ENCODE measurements at regions not wholly inside any gene's neighbourhood (a gene's known extent, or its start where the extent isn't known, plus 50 kb on each side); places are given as distances from the start of the nearest gene placed in this dataset.

GRCh38 chr18:60445341-60445740, 72.8 kb upstream of the MC4R start:
- ATAC-seq (no peak), FAIRE-seq (no peak)
- H3K9me3 ChIP-seq = no peaks in the 10 kb centered on the region

GRCh38 chr18:60446821-60447220, 74.2 kb upstream of the MC4R start:
- FAIRE-seq = no peak
- no peaks in the 10 kb centered on the region for H3K27me3 ChIP-seq
- no peak overlapping the region for H3K4me3 ChIP-seq
- no peak for DNase-seq
- no peak for ATAC-seq
- no peak for TF ChIP-seq CTCF (IDR thresholded peaks at IDR 0.05)
- H3K9me3 ChIP-seq = no peaks in the 10 kb centered on the region
- intact Hi-C loops (cut with DNase I) = no loop called here
- H3K4me1 ChIP-seq = no peaks in the 10 kb centered on the region
- H3K27ac ChIP-seq = no peak overlapping the region
- H3K36me3 ChIP-seq = no peaks in the 10 kb centered on the region
- 64 to 67% methylated on average over 5 of the region's 5 CpGs for WGBS, 2 donors

More at GRCh38 chr18:60445341-60445740, 72.8 kb upstream of the MC4R start:
- no peak overlapping the region for H3K27ac ChIP-seq
- no peaks in the 10 kb centered on the region for H3K4me1 ChIP-seq
- no peak for DNase-seq
- H3K4me3 ChIP-seq = no peak overlapping the region
- intact Hi-C loops (cut with DNase I) = no loop called here
- no peaks in the 10 kb centered on the region for H3K36me3 ChIP-seq
- no peak for TF ChIP-seq CTCF (IDR thresholded peaks at IDR 0.05)
- no peaks in the 10 kb centered on the region for H3K27me3 ChIP-seq

GRCh38 chr18:60448487-60449267, 76.1 kb upstream of the MC4R start:
- DNase-seq = no peak
- H3K36me3 ChIP-seq = no peaks in the 10 kb centered on the region
- no peak for ATAC-seq
- no peaks in the 10 kb centered on the region for H3K9me3 ChIP-seq
- H3K27ac ChIP-seq = no peak overlapping the region
- TF ChIP-seq CTCF (IDR thresholded peaks at IDR 0.05) = no peak
- no peaks in the 10 kb centered on the region for H3K4me1 ChIP-seq
- FAIRE-seq = no peak
- no peak overlapping the region for H3K4me3 ChIP-seq
- intact Hi-C loops (cut with DNase I) = no loop called here
- H3K27me3 ChIP-seq = no peaks in the 10 kb centered on the region
- 46 to 60% methylated on average over 3 of the region's 3 CpGs for WGBS, 2 donors

- FAIRE-seq (no peak), ATAC-seq (no peak), DNase-seq (no peak)
- Histone ChIP-seq H3K27me3 (no peaks in the 10 kb centered on the region), H3K36me3 (no peaks in the 10 kb centered on the region), H3K4me1 (no peaks in the 10 kb centered on the region), H3K9me3 (no peaks in the 10 kb centered on the region), H3K4me3 (no peak overlapping the region), H3K27ac (no peak overlapping the region)
- intact Hi-C loops (cut with DNase I) = no loop called here
- 57 to 77% methylated on average over 1 of the region's 1 CpG for WGBS, 2 donors
- TF ChIP-seq CTCF (IDR thresholded peaks at IDR 0.05) = no peak
Measured at GRCh38 chr18:60452421-60452820, 79.8 kb upstream of the MC4R start.

DNA sequence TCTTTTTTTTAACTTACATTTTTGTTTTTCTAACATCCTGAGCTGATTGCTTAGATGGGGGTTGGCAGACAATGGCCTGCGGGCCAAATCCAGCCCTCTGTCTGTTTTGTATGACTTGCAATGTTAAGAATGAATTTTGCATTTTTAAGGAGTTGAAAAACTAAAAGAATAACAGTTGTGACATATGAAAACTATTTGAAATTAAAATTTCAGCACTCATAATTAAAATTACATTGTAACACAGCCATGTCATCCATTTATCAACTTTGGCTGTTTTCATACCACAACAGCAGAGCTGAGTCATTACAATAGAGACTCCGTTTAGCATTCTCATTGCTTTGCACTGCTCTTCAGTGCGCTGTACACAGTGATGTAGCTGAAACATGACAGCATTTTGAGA, 94.1 kb upstream of the MC4R start:
- Histone ChIP-seq H3K36me3 (no peaks in the 10 kb centered on the region), H3K4me3 (no peak overlapping the region), H3K9me3 (no peaks in the 10 kb centered on the region), H3K27me3 (no peaks in the 10 kb centered on the region), H3K4me1 (no peaks in the 10 kb centered on the region), H3K27ac (no peak overlapping the region)
- FAIRE-seq (no peak), ATAC-seq (no peak), DNase-seq (no peak)
- WGBS, 2 donors = 76 to 85% methylated on average over 3 of the region's 3 CpGs
- intact Hi-C loops (cut with DNase I) = no loop called here
- no peak for TF ChIP-seq CTCF (IDR thresholded peaks at IDR 0.05)
